ENCODE measurements at regions not wholly inside any gene's neighbourhood (a gene's known extent, or its start where the extent isn't known, plus 50 kb on each side); places are given as distances from the start of the nearest gene placed in this dataset.

- TF ChIP-seq CTCF (IDR thresholded peaks at IDR 0.05), result no peak
- TF ChIP-seq POLR2A (IDR thresholded peaks at IDR 0.05), result no peak
These were observed 209.1 kb upstream of the FAT1 start for GRCh38 chr4:186932631-186933187.
